Peyer's patch (tissue), 4 donors: ENCODE measurements at regions not wholly inside any gene's neighbourhood (a gene's known extent, or its start where the extent isn't known, plus 50 kb on each side); places are given as distances from the start of the nearest gene placed in this dataset.

Experiments
- DNase-seq, 3 donors: peaks; one replicate each; pipeline ENCODE4 v3.0.0-alpha.2; 2017 to 2019
- H3K27ac ChIP-seq, 4 donors: fragments of 200-600 bp; sonication (generic); one replicate each; pipeline ENCODE4 v1.5.1; 2016 to 2019
- H3K27me3 ChIP-seq, 2 donors: fragments of 200-600 bp; sonication (generic); one replicate each; pipeline ENCODE4 v1.5.1; 2019
- H3K36me3 ChIP-seq, 3 donors: fragments of 200-600 bp; sonication (generic); one replicate each; pipeline ENCODE4 v1.5.1; 2016 to 2019
- H3K4me1 ChIP-seq, 4 donors: fragments of 200-600 bp; sonication (generic); one replicate each; pipeline ENCODE4 v1.5.1; 2016 to 2019
- H3K4me3 ChIP-seq, 4 donors: fragments of 200-600 bp; sonication (generic); 1 replicate in 3 of 4; 2 replicates in 1 of 4; pipeline ENCODE4 v1.5.1; 2016 to 2019; ENCODE audit warnings: mild to moderate bottlenecking in 1 of 4
- H3K9me3 ChIP-seq, 4 donors: fragments of 200-600 bp; sonication (generic); one replicate each; pipeline ENCODE4 v1.5.1; 2016 to 2019; ENCODE audit warnings: mild to moderate bottlenecking in 1 of 4
- POLR2A ChIP-seq, 2 donors: fragments of 450-650 bp; IDR thresholded peaks; one replicate each; pipeline ENCODE4 v1.5.1; 2017; ENCODE audit warnings: antibody characterized with exemption in 2 of 2, mild to moderate bottlenecking in 2 of 2, moderate library complexity in 2 of 2
- TF ChIP-seq, protein P1 (sequence below), 6 experiments: fragments of 450-650 bp in 4 of 6; fragments of 200-600 bp in 2 of 6; sonication (generic) in 1 of 6; IDR thresholded peaks; one replicate each; pipeline ENCODE4 v1.5.1; 2017 to 2019; ENCODE audit warnings: antibody characterized with exemption in 6 of 6, mild to moderate bottlenecking in 3 of 6, moderate library complexity in 1 of 6

DNA sequence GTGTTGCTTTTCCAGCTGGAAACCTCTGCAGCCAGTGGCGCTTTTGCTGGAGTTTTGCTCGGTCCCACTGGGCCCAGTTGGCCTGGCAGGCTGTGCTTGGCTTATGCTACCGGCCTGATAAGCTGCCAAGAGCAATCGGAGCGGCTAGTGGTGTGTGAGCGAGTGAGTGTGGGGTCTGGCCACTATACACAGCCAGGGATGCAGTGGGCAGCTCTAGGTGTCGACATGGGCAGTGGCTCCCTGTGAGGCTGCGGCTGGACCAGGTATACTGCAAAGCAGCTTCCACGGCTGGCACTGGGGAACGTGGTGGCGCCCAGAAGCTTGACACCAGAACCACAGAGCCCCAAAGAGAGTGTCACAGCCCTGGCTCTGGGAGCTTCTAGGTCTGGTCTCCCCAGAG, 996.5 kb downstream of the GRIK2 start:
- Histone ChIP-seq H3K27me3 (no peaks in the 10 kb centered on the region), H3K27ac (no peak overlapping the region), H3K4me3 (no peak overlapping the region), H3K4me1 (no peaks in the 10 kb centered on the region), H3K36me3 (no peaks in the 10 kb centered on the region), H3K9me3 (no peaks in the 10 kb centered on the region)
- no peak for TF ChIP-seq POLR2A (IDR thresholded peaks at IDR 0.05)
- TF ChIP-seq, protein P1, sequence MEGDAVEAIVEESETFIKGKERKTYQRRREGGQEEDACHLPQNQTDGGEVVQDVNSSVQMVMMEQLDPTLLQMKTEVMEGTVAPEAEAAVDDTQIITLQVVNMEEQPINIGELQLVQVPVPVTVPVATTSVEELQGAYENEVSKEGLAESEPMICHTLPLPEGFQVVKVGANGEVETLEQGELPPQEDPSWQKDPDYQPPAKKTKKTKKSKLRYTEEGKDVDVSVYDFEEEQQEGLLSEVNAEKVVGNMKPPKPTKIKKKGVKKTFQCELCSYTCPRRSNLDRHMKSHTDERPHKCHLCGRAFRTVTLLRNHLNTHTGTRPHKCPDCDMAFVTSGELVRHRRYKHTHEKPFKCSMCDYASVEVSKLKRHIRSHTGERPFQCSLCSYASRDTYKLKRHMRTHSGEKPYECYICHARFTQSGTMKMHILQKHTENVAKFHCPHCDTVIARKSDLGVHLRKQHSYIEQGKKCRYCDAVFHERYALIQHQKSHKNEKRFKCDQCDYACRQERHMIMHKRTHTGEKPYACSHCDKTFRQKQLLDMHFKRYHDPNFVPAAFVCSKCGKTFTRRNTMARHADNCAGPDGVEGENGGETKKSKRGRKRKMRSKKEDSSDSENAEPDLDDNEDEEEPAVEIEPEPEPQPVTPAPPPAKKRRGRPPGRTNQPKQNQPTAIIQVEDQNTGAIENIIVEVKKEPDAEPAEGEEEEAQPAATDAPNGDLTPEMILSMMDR (IDR thresholded peaks at IDR 0.05): no peak
- peak in 1 of 3 donors; percentile 44 for DNase-seq

GRCh38 chr6:102387326-102388033, 994.0 kb downstream of the GRIK2 start:
- TF ChIP-seq POLR2A (IDR thresholded peaks at IDR 0.05): no peak
- TF ChIP-seq, protein P1 (IDR thresholded peaks at IDR 0.05): no peak
- H3K4me1 ChIP-seq: no peaks in the 10 kb centered on the region
- H3K27ac ChIP-seq: no peak overlapping the region
- no peaks in the 10 kb centered on the region for H3K27me3 ChIP-seq
- no peak overlapping the region for H3K4me3 ChIP-seq
- no peak for DNase-seq
- no peaks in the 10 kb centered on the region for H3K36me3 ChIP-seq
- H3K9me3 ChIP-seq: no peaks in the 10 kb centered on the region

- Histone ChIP-seq H3K27me3 (no peaks in the 10 kb centered on the region), H3K4me3 (no peak overlapping the region), H3K9me3 (no peaks in the 10 kb centered on the region), H3K4me1 (no peaks in the 10 kb centered on the region), H3K36me3 (no peaks in the 10 kb centered on the region), H3K27ac (no peak overlapping the region)
- TF ChIP-seq, protein P1 (IDR thresholded peaks at IDR 0.05): no peak
- no peak for TF ChIP-seq POLR2A (IDR thresholded peaks at IDR 0.05)
- no peak for DNase-seq
Measured at GRCh38 chr6:102381203-102381602, 987.7 kb downstream of the GRIK2 start.

GRCh38 chr6:102356170-102356569, 962.7 kb downstream of the GRIK2 start:
- Histone ChIP-seq H3K9me3 (no peaks in the 10 kb centered on the region), H3K4me1 (no peaks in the 10 kb centered on the region), H3K36me3 (no peaks in the 10 kb centered on the region), H3K27ac (no peak overlapping the region), H3K27me3 (no peaks in the 10 kb centered on the region), H3K4me3 (no peak overlapping the region)
- no peak for DNase-seq
- TF ChIP-seq, protein P1 (IDR thresholded peaks at IDR 0.05): no peak
- TF ChIP-seq POLR2A (IDR thresholded peaks at IDR 0.05): no peak

GRCh38 chr6:102355578-102355977, 962.1 kb downstream of the GRIK2 start:
- TF ChIP-seq POLR2A (IDR thresholded peaks at IDR 0.05): no peak
- TF ChIP-seq, protein P1 (IDR thresholded peaks at IDR 0.05): no peak
- no peaks in the 10 kb centered on the region for H3K36me3 ChIP-seq
- no peaks in the 10 kb centered on the region for H3K27me3 ChIP-seq
- H3K27ac ChIP-seq: no peak overlapping the region
- DNase-seq: no peak
- H3K4me3 ChIP-seq: no peak overlapping the region
- H3K9me3 ChIP-seq: no peaks in the 10 kb centered on the region
- H3K4me1 ChIP-seq: no peaks in the 10 kb centered on the region
